H1 (cell line): ENCODE measurements at regions not wholly inside any gene's neighbourhood (a gene's known extent, or its start where the extent isn't known, plus 50 kb on each side); places are given as distances from the start of the nearest gene placed in this dataset.

Experiments used
- CTCF ChIA-PET: fragments of 300-600 bp; sonication (Branson Sonifier 250); formaldehyde crosslinking; loops from one replicate; lab custom pipeline; 2021; ENCODE audit not compliant: partially characterized antibody; lab: Charles Lee
- POLR2A ChIA-PET: fragments of 300-600 bp; sonication (Branson Sonifier 250); formaldehyde crosslinking; loops from one replicate; lab custom pipeline; 2021; ENCODE audit warnings: inconsistent platforms; ENCODE audit not compliant: partially characterized antibody; lab: Charles Lee
- DNase-seq, 2 experiments: peaks; one replicate each; pipeline versions ENCODE4 v3.0.0 to v3.0.0-alpha.2; 2010 to 2022; ENCODE audit warnings: low spot score in 2 of 2, low read depth in 1 of 2, mixed read lengths in 1 of 2
- FAIRE-seq: peaks from 2 replicates; lab custom pipeline; 2011; peaks lifted over from hg19 to GRCh38; lab: Jason Lieb, UNC
- H2AFZ ChIP-seq: 2 replicates; pipeline ENCODE4 v1.8.1; 2012; ENCODE audit warnings: low read length, inconsistent platforms
- H2AK5ac ChIP-seq: 2 replicates; pipeline ENCODE4 v1.6.1; 2013; ENCODE audit warnings: low read depth, low read length
- H2BK120ac ChIP-seq: replicated peaks from 2 replicates; pipeline ENCODE3; 2013; ENCODE audit warnings: low read depth, low read length, inconsistent platforms
- H2BK12ac ChIP-seq: 2 replicates; pipeline ENCODE4 v1.6.1; 2013; ENCODE audit warnings: low read depth, low read length
- H2BK15ac ChIP-seq: 2 replicates; pipeline ENCODE4 v1.6.1; 2013; ENCODE audit warnings: low read length
- H2BK20ac ChIP-seq: 2 replicates; pipeline ENCODE4 v1.6.1; 2013; ENCODE audit warnings: low read length
- H2BK5ac ChIP-seq: 2 replicates; pipeline ENCODE4 v1.6.1; 2013; ENCODE audit warnings: low read depth, low read length
- H3K14ac ChIP-seq: 2 replicates; pipeline ENCODE4 v1.6.1; 2013; ENCODE audit warnings: inconsistent platforms; ENCODE audit not compliant: insufficient read length
- H3K18ac ChIP-seq: 2 replicates; pipeline ENCODE4 v1.6.1; 2013; ENCODE audit warnings: low read length; ENCODE audit errors: extremely low read depth
- H3K23ac ChIP-seq: 2 replicates; pipeline ENCODE4 v1.6.1; 2013; ENCODE audit warnings: inconsistent platforms; ENCODE audit not compliant: insufficient read length
- H3K23me2 ChIP-seq: 2 replicates; pipeline ENCODE4 v1.6.1; 2013; ENCODE audit warnings: low read depth, low read length
- H3K27ac ChIP-seq: 2 replicates; pipeline ENCODE4 v1.6.1; 2011; ENCODE audit warnings: low read depth, low read length, inconsistent platforms
- H3K27me3 ChIP-seq, 4 experiments: replicated peaks in 1 of 4; 1 replicate in 1 of 4; 2 replicates in 3 of 4; pipeline versions ENCODE4 v1.6.1 to v1.8.1; 2011 to 2013; ENCODE audit warnings: low read length in 3 of 4, mild to moderate bottlenecking in 3 of 4, inconsistent platforms in 2 of 4, mixed read lengths in 2 of 4, moderate library complexity in 1 of 4; ENCODE audit not compliant: control insufficient read depth in 3 of 4, insufficient read depth in 3 of 4; ENCODE audit errors: extremely low read depth in 1 of 4
- H3K36me3 ChIP-seq, 4 experiments: 2 replicates each; pipeline versions ENCODE4 v1.6.1 to v1.8.1; 2011 to 2013; ENCODE audit warnings: mild to moderate bottlenecking in 4 of 4, low read length in 3 of 4, moderate library complexity in 2 of 4, control low read depth in 1 of 4, inconsistent platforms in 1 of 4; ENCODE audit not compliant: insufficient read depth in 4 of 4, control insufficient read depth in 2 of 4
- H3K4ac ChIP-seq: replicated peaks from 2 replicates; pipeline ENCODE3; 2013; ENCODE audit warnings: low read length, low read depth, mixed read lengths, inconsistent platforms; ENCODE audit not compliant: insufficient read length
- H3K4me1 ChIP-seq, 4 experiments: replicated peaks in 1 of 4; 1 replicate in 1 of 4; 2 replicates in 3 of 4; pipeline versions ENCODE4 v1.6.1 to v1.8.1; 2011 to 2013; ENCODE audit warnings: low read length in 3 of 4, inconsistent platforms in 2 of 4, mixed read lengths in 1 of 4; ENCODE audit not compliant: insufficient read depth in 4 of 4, control insufficient read depth in 3 of 4
- H3K4me2 ChIP-seq, 2 experiments: 2 replicates each; pipeline versions ENCODE4 v1.6.1 to v1.8.1; 2011 to 2013; ENCODE audit warnings: low read depth in 2 of 2, low read length in 2 of 2, control low read depth in 1 of 2, inconsistent platforms in 1 of 2, mild to moderate bottlenecking in 1 of 2; ENCODE audit not compliant: insufficient read depth in 1 of 2
- H3K4me3 ChIP-seq, 4 experiments: fragments of 200-600, 300-600 bp in 1 of 4; sonication (generic), shearing (Covaris generic), sonication (Bioruptor Twin) in 1 of 4; 2 replicates each; pipeline versions ENCODE4 v1.5.1 to v1.8.1; 2011 to 2016; ENCODE audit warnings: low read length in 4 of 4, low read depth in 3 of 4, control low read depth in 2 of 4, inconsistent platforms in 2 of 4, mild to moderate bottlenecking in 2 of 4, mixed read lengths in 1 of 4, moderate library complexity in 1 of 4; ENCODE audit not compliant: insufficient read depth in 2 of 4; ENCODE audit errors: extremely low read depth in 1 of 4
- H3K56ac ChIP-seq: replicated peaks from 2 replicates; pipeline ENCODE3; 2013; ENCODE audit warnings: low read depth, mild to moderate bottlenecking, mixed read lengths, low read length, inconsistent platforms; ENCODE audit not compliant: insufficient read length
- H3K79me1 ChIP-seq: 2 replicates; pipeline ENCODE4 v1.6.1; 2013; ENCODE audit warnings: low read depth, low read length, control low read depth
- H3K79me2 ChIP-seq, 2 experiments: 2 replicates each; pipeline versions ENCODE4 v1.6.1 to v1.8.1; 2012 to 2013; ENCODE audit warnings: low read length in 2 of 2, mild to moderate bottlenecking in 2 of 2, inconsistent platforms in 1 of 2; ENCODE audit not compliant: insufficient read depth in 2 of 2, control insufficient read depth in 1 of 2
- H3K9ac ChIP-seq, 4 experiments: replicated peaks in 1 of 4; 1 replicate in 1 of 4; 2 replicates in 3 of 4; pipeline versions ENCODE4 v1.6.1 to v1.8.1; 2011 to 2013; ENCODE audit warnings: low read depth in 3 of 4, low read length in 3 of 4, control low read depth in 2 of 4, mild to moderate bottlenecking in 2 of 4, moderate library complexity in 2 of 4, inconsistent platforms in 1 of 4; ENCODE audit errors: extremely low read depth in 1 of 4
- H3K9me3 ChIP-seq, 2 experiments: 2 replicates each; pipeline versions ENCODE4 v1.6.1 to v1.8.1; 2012 to 2013; ENCODE audit warnings: mild to moderate bottlenecking in 2 of 2, moderate library complexity in 2 of 2, control low read depth in 1 of 2, inconsistent platforms in 1 of 2, low read depth in 1 of 2, low read length in 1 of 2, mixed read lengths in 1 of 2; ENCODE audit not compliant: insufficient read depth in 2 of 2
- H4K20me1 ChIP-seq, 2 experiments: replicated peaks in 1 of 2; 2 replicates each; pipeline versions ENCODE3 to v1.8.1; 2011 to 2013; ENCODE audit warnings: inconsistent platforms in 2 of 2, low read length in 2 of 2, mild to moderate bottlenecking in 1 of 2; ENCODE audit not compliant: insufficient read depth in 2 of 2, control insufficient read depth in 1 of 2
- H4K5ac ChIP-seq: 2 replicates; pipeline ENCODE4 v1.6.1; 2013; ENCODE audit warnings: low read length, low read depth, mixed read lengths, inconsistent platforms; ENCODE audit not compliant: insufficient read length
- H4K8ac ChIP-seq: 2 replicates; pipeline ENCODE4 v1.8.0; 2013; ENCODE audit warnings: mild to moderate bottlenecking, moderate library complexity, low read length, inconsistent platforms; ENCODE audit not compliant: insufficient read depth; ENCODE audit errors: extremely low read depth
- H4K91ac ChIP-seq: replicated peaks from 2 replicates; pipeline ENCODE3; 2013; ENCODE audit warnings: low read length, mixed read lengths, inconsistent platforms; ENCODE audit not compliant: insufficient read length
- BCL11A ChIP-seq, 2 experiments: IDR thresholded peaks; one replicate each; pipeline ENCODE4 v1.6.1; 2011; ENCODE audit warnings: low read depth in 2 of 2, low read length in 2 of 2, mild to moderate bottlenecking in 2 of 2
- GABPA ChIP-seq: IDR thresholded peaks from 2 replicates; pipeline ENCODE4 v1.6.1; 2011; ENCODE audit warnings: mild to moderate bottlenecking, low read length, moderate library complexity, borderline replicate concordance; ENCODE audit not compliant: insufficient read depth
- GTF2F1 ChIP-seq: IDR thresholded peaks from 2 replicates; pipeline ENCODE4 v1.6.1; 2012; ENCODE audit warnings: low read depth, low read length, improper control_type of control experiment, borderline replicate concordance
- KDM5A ChIP-seq: fragments of 200-600 bp; IDR thresholded peaks from 2 replicates; pipeline ENCODE4 v1.7.1; 2012; ENCODE audit warnings: mild to moderate bottlenecking, low read length, inconsistent platforms, mixed read lengths
- NANOG ChIP-seq: IDR thresholded peaks from 2 replicates; pipeline ENCODE4 v1.6.1; 2011; ENCODE audit warnings: low read length, low read depth, mild to moderate bottlenecking, inconsistent platforms; ENCODE audit not compliant: insufficient read depth, poor library complexity, severe bottlenecking
- POU5F1 ChIP-seq: IDR thresholded peaks from 2 replicates; pipeline ENCODE4 v1.6.1; 2011; ENCODE audit warnings: low read depth, mild to moderate bottlenecking, low read length, moderate library complexity
- RNF2 ChIP-seq: fragments of 200-900, 300-1000 bp; sonication (generic); IDR thresholded peaks from 2 replicates; pipeline ENCODE4 v1.7.1; 2016; ENCODE audit warnings: borderline replicate concordance, low read depth, mild to moderate bottlenecking, antibody characterized with exemption, low read length; ENCODE audit not compliant: poor library complexity, severe bottlenecking; ENCODE audit errors: missing control alignments
- SIRT6 ChIP-seq: IDR thresholded peaks from one replicate; pipeline ENCODE4 v1.7.1; 2012; ENCODE audit warnings: low read length, inconsistent platforms
- TAF7 ChIP-seq: optimal IDR thresholded peaks from 2 replicates; pipeline ENCODE3; 2011; ENCODE audit warnings: low read depth, mild to moderate bottlenecking, inconsistent platforms, low read length, moderate library complexity, borderline replicate concordance
- WGBS, 2 experiments: shearing (Covaris generic) in 1 of 2; methylation state at CpG; one replicate each; pipeline versions ENCODE4 v1.1.6 to v1.1.7; 2013 to 2015; ENCODE audit warnings: low lambda C conversion rate in 2 of 2, mixed read lengths in 2 of 2, inconsistent platforms in 1 of 2, low coverage in 1 of 2, missing lambda C conversion rate in 1 of 2; ENCODE audit not compliant: insufficient replicate concordance in 2 of 2, insufficient coverage in 1 of 2, insufficient read length in 1 of 2; ENCODE audit errors: extremely low coverage in 1 of 2, missing lambda C conversion rate in 1 of 2; 5-methylcytosine and 5-hydroxymethylcytosine counted together
- TF ChIP-seq, protein P1 (sequence below): IDR thresholded peaks from 2 replicates; pipeline ENCODE4 v1.6.1; 2012; ENCODE audit warnings: low read length, inconsistent platforms

DNA sequence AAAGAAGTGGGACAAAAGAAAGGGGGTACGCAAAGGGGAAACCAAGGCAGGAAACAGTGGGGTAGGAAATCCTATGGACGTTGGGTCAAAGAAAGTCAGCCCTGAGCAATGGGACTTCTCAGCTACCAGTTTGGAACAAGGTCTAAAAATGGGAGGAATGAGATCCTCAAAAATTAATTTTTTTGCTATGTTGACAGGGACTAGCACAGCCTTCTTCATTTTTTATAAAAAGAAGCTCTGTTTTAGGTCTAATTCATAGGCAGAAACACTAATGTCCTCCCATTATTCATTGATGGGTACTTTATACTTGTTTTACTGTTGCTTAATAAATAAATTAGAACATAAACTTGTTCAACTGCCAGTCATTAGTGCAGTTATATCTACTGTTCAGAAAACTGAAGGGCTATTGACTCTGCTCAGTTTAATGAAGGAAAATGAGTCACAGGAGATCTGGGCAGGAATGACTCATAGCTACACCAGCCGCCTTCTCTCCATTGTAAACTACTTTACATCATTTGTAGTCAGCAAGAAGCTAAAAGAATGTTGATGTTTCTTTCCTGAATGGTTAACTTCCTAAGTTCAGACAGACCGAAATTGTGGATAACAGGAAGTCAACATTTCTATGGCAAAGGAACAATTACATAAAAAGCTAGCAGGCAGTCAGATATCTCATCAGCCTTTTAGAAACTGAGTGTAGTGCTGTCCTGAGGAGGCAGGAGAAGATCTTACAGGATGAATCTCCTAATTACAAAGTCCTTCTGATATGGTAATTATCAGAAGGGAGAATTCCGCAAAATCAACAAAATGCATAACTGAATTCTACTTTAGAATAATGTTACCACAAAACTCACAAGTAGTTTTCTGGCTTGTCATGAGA lies 356.4 kb upstream of the PKN2 start:
- Histone ChIP-seq H3K36me3 (no peaks in the 10 kb centered on the region), H2AFZ (no peak overlapping the region), H3K23ac (no peak overlapping the region), H4K20me1 (no peaks in the 10 kb centered on the region), H3K4me2 (no peak overlapping the region), H3K4me3 (no peak overlapping the region), H2BK15ac (no peak overlapping the region), H3K9me3 (no peaks in the 10 kb centered on the region), H3K4ac (no peak overlapping the region), H3K23me2 (no peaks in the 10 kb centered on the region), H3K79me2 (no peaks in the 10 kb centered on the region), H3K79me1 (no peaks in the 10 kb centered on the region), H3K27me3 (no peaks in the 10 kb centered on the region), H4K8ac (no peak overlapping the region), H3K56ac (no peak overlapping the region), H2BK12ac (no peak overlapping the region), H2BK120ac (no peak overlapping the region), H3K18ac (no peak overlapping the region), H2BK20ac (no peak overlapping the region), H3K9ac (no peak overlapping the region), H4K91ac (no peak overlapping the region), H2AK5ac (no peak overlapping the region), H4K5ac (no peak overlapping the region), H3K27ac (no peak overlapping the region), H2BK5ac (no peak overlapping the region), H3K14ac (no peak overlapping the region), H3K4me1 (no peaks in the 10 kb centered on the region)
- POLR2A ChIA-PET, result no interaction called here
- DNase-seq, result peak in 1 of 2 experiments; percentile 9
- FAIRE-seq, result no peak
- CTCF ChIA-PET, result interaction anchor here (0.6 to 0.7 kb wide), 2 partner anchors 31 to 148 kb away, joined by 3 read pairs; no protein-coding TSS in a partner anchor
- 89% methylated on average over 5 of the region's 5 CpGs; no CpG with 5 or more reads in 1 of the 2 experiments for WGBS, 2 experiments
- TF ChIP-seq TAF7 (no peak), NANOG (no peak), KDM5A (no peak), RNF2 (no peak), BCL11A (IDR thresholded peaks at IDR 0.05; ENCODE audit: low read depth in 2 of 2, low read length in 2 of 2) (no peak), POU5F1 (no peak), GTF2F1 (no peak), GABPA (no peak), SIRT6 (no peak)
- TF ChIP-seq, protein P1, sequence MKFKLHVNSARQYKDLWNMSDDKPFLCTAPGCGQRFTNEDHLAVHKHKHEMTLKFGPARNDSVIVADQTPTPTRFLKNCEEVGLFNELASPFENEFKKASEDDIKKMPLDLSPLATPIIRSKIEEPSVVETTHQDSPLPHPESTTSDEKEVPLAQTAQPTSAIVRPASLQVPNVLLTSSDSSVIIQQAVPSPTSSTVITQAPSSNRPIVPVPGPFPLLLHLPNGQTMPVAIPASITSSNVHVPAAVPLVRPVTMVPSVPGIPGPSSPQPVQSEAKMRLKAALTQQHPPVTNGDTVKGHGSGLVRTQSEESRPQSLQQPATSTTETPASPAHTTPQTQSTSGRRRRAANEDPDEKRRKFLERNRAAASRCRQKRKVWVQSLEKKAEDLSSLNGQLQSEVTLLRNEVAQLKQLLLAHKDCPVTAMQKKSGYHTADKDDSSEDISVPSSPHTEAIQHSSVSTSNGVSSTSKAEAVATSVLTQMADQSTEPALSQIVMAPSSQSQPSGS, result no peak
